OCI-LY1 (cell line): ENCODE measurements at regions not wholly inside any gene's neighbourhood (a gene's known extent, or its start where the extent isn't known, plus 50 kb on each side); places are given as distances from the start of the nearest gene placed in this dataset.

Source experiments
- EZH2 ChIP-seq: fragments of 200-600 bp; sonication (generic), shearing (Covaris generic); IDR thresholded peaks from 2 replicates; pipeline ENCODE4 v1.8.0; 2017; ENCODE audit warnings: borderline replicate concordance, mixed run types, mild to moderate bottlenecking, antibody characterized with exemption, low read length, moderate library complexity, mixed read lengths
- TF ChIP-seq, protein P1 (sequence below): fragments of 200-600 bp; sonication (generic), shearing (Covaris generic); IDR thresholded peaks from 2 replicates; pipeline ENCODE4 v1.5.1; 2017; ENCODE audit warnings: mild to moderate bottlenecking, antibody characterized with exemption, low read length, moderate library complexity, mixed read lengths

DNA sequence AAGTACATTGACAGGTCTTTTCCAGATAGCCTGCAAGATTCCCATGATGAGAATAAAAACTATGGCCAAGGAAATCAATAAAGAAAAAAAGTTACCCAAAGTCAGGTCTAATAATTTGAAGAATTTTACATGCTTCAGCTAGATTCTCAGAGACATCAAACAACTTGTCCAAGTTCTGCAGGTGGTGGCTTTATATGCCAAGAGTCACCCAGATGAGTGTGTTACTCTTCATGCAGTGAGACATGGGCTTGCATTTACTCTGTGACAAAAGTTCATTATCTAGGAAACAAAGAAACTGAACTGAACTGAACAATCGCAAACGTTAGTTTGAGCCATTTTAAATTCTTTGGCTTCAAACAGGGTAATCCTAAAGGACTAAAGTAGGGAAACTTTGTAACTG, 548.5 kb upstream of the SYT4 start:
- TF ChIP-seq, protein P1, sequence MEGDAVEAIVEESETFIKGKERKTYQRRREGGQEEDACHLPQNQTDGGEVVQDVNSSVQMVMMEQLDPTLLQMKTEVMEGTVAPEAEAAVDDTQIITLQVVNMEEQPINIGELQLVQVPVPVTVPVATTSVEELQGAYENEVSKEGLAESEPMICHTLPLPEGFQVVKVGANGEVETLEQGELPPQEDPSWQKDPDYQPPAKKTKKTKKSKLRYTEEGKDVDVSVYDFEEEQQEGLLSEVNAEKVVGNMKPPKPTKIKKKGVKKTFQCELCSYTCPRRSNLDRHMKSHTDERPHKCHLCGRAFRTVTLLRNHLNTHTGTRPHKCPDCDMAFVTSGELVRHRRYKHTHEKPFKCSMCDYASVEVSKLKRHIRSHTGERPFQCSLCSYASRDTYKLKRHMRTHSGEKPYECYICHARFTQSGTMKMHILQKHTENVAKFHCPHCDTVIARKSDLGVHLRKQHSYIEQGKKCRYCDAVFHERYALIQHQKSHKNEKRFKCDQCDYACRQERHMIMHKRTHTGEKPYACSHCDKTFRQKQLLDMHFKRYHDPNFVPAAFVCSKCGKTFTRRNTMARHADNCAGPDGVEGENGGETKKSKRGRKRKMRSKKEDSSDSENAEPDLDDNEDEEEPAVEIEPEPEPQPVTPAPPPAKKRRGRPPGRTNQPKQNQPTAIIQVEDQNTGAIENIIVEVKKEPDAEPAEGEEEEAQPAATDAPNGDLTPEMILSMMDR = no peak
- TF ChIP-seq EZH2 = no peak
